ENCODE measurements at regions not wholly inside any gene's neighbourhood (a gene's known extent, or its start where the extent isn't known, plus 50 kb on each side); places are given as distances from the start of the nearest gene placed in this dataset.

- 80 to 100% methylated on average over 1 of the region's 3 CpGs for WGBS, 2 experiments (ENCODE audit: insufficient coverage in 2 of 2)
- Histone ChIP-seq H3K27ac (ENCODE audit: low read depth, low read length, severe bottlenecking) (no peak overlapping the region), H3K4me3 (ENCODE audit: extremely low read depth, insufficient read depth, low read length, poor library complexity, severe bottlenecking) (no peak overlapping the region)
These were observed 134.4 kb downstream of the PCDH7 start for GRCh38 chr4:30854531-30854930.

GRCh38 chr4:30855232-30855631 lies 135.1 kb downstream of the PCDH7 start:
- 95% methylated on average over 2 of the region's 3 CpGs; no CpG with 5 or more reads in 1 of the 2 experiments for WGBS, 2 experiments (ENCODE audit: insufficient coverage in 2 of 2)
- Histone ChIP-seq H3K9me3 (ENCODE audit: control insufficient read depth, low read length) (no peaks in the 10 kb centered on the region), H3K36me3 (ENCODE audit: control insufficient read depth, insufficient read depth, low read length) (no peaks in the 10 kb centered on the region), H3K4me1 (ENCODE audit: control insufficient read depth, insufficient read depth, low read length, poor library complexity, severe bottlenecking) (no peaks in the 10 kb centered on the region), H3K27ac (ENCODE audit: low read depth, low read length, severe bottlenecking) (no peak overlapping the region), H3K4me3 (ENCODE audit: extremely low read depth, insufficient read depth, low read length, poor library complexity, severe bottlenecking) (no peak overlapping the region)

More at GRCh38 chr4:30854531-30854930, 134.4 kb downstream of the PCDH7 start:
- no peaks in the 10 kb centered on the region for H3K9me3 ChIP-seq (ENCODE audit: control insufficient read depth, low read length)
- H3K36me3 ChIP-seq (ENCODE audit: control insufficient read depth, insufficient read depth, low read length) = no peaks in the 10 kb centered on the region
- H3K4me1 ChIP-seq (ENCODE audit: control insufficient read depth, insufficient read depth, low read length, poor library complexity, severe bottlenecking) = no peaks in the 10 kb centered on the region

GRCh38 chr4:30856795-30857564 lies 136.8 kb downstream of the PCDH7 start:
- no CpG with 5 or more reads among the region's 6 CpGs for WGBS, 2 experiments (ENCODE audit: insufficient coverage in 2 of 2)
- H3K9me3 ChIP-seq (ENCODE audit: control insufficient read depth, low read length) = no peaks in the 10 kb centered on the region
- no peaks in the 10 kb centered on the region for H3K36me3 ChIP-seq (ENCODE audit: control insufficient read depth, insufficient read depth, low read length)
- no peak overlapping the region for H3K4me3 ChIP-seq (ENCODE audit: extremely low read depth, insufficient read depth, low read length, poor library complexity, severe bottlenecking)
- H3K4me1 ChIP-seq (ENCODE audit: control insufficient read depth, insufficient read depth, low read length, poor library complexity, severe bottlenecking) = no peaks in the 10 kb centered on the region
- H3K27ac ChIP-seq (ENCODE audit: low read depth, low read length, severe bottlenecking) = no peak overlapping the region

GRCh38 chr4:30860978-30861377 lies 140.8 kb downstream of the PCDH7 start:
- WGBS, 2 experiments (ENCODE audit: insufficient coverage in 2 of 2) = no CpG with 5 or more reads among the region's 3 CpGs
- Histone ChIP-seq H3K9me3 (ENCODE audit: control insufficient read depth, low read length) (no peaks in the 10 kb centered on the region), H3K4me3 (ENCODE audit: extremely low read depth, insufficient read depth, low read length, poor library complexity, severe bottlenecking) (no peak overlapping the region), H3K27ac (ENCODE audit: low read depth, low read length, severe bottlenecking) (no peak overlapping the region), H3K36me3 (ENCODE audit: control insufficient read depth, insufficient read depth, low read length) (no peaks in the 10 kb centered on the region), H3K4me1 (ENCODE audit: control insufficient read depth, insufficient read depth, low read length, poor library complexity, severe bottlenecking) (peaks cover 4% of the 10 kb centered on the region)

GRCh38 chr4:30862196-30862595 lies 142.0 kb downstream of the PCDH7 start:
- whole genome bisulfite sequencing, 2 experiments (ENCODE audit: insufficient coverage in 2 of 2) = no CpG with 5 or more reads among the region's 1 CpG
- Histone ChIP-seq H3K36me3 (ENCODE audit: control insufficient read depth, insufficient read depth, low read length) (no peaks in the 10 kb centered on the region), H3K27ac (ENCODE audit: low read depth, low read length, severe bottlenecking) (no peak overlapping the region), H3K4me3 (ENCODE audit: extremely low read depth, insufficient read depth, low read length, poor library complexity, severe bottlenecking) (no peak overlapping the region), H3K9me3 (ENCODE audit: control insufficient read depth, low read length) (no peaks in the 10 kb centered on the region), H3K4me1 (ENCODE audit: control insufficient read depth, insufficient read depth, low read length, poor library complexity, severe bottlenecking) (peaks cover 14% of the 10 kb centered on the region)

GRCh38 chr4:30863021-30863420 lies 142.9 kb downstream of the PCDH7 start:
- H3K27ac ChIP-seq (ENCODE audit: low read depth, low read length, severe bottlenecking) = no peak overlapping the region
- H3K36me3 ChIP-seq (ENCODE audit: control insufficient read depth, insufficient read depth, low read length) = no peaks in the 10 kb centered on the region
- H3K4me3 ChIP-seq (ENCODE audit: extremely low read depth, insufficient read depth, low read length, poor library complexity, severe bottlenecking) = no peak overlapping the region
- WGBS, 2 experiments (ENCODE audit: insufficient coverage in 2 of 2) = 100% methylated on average over 2 of the region's 2 CpGs; no CpG with 5 or more reads in 1 of the 2 experiments
- peaks cover 14% of the 10 kb centered on the region for H3K4me1 ChIP-seq (ENCODE audit: control insufficient read depth, insufficient read depth, low read length, poor library complexity, severe bottlenecking)
- H3K9me3 ChIP-seq (ENCODE audit: control insufficient read depth, low read length) = no peaks in the 10 kb centered on the region

GRCh38 chr4:30865691-30866090 lies 145.5 kb downstream of the PCDH7 start:
- Histone ChIP-seq H3K4me3 (ENCODE audit: extremely low read depth, insufficient read depth, low read length, poor library complexity, severe bottlenecking) (no peak overlapping the region), H3K9me3 (ENCODE audit: control insufficient read depth, low read length) (no peaks in the 10 kb centered on the region), H3K4me1 (ENCODE audit: control insufficient read depth, insufficient read depth, low read length, poor library complexity, severe bottlenecking) (peaks cover 14% of the 10 kb centered on the region), H3K36me3 (ENCODE audit: control insufficient read depth, insufficient read depth, low read length) (no peaks in the 10 kb centered on the region), H3K27ac (ENCODE audit: low read depth, low read length, severe bottlenecking) (no peak overlapping the region)
- WGBS, 2 experiments (ENCODE audit: insufficient coverage in 2 of 2) = 88 to 95% methylated on average over 3 of the region's 3 CpGs

- Histone ChIP-seq H3K4me1 (ENCODE audit: control insufficient read depth, insufficient read depth, low read length, poor library complexity, severe bottlenecking) (peaks cover 14% of the 10 kb centered on the region), H3K36me3 (ENCODE audit: control insufficient read depth, insufficient read depth, low read length) (no peaks in the 10 kb centered on the region), H3K9me3 (ENCODE audit: control insufficient read depth, low read length) (no peaks in the 10 kb centered on the region), H3K4me3 (ENCODE audit: extremely low read depth, insufficient read depth, low read length, poor library complexity, severe bottlenecking) (no peak overlapping the region), H3K27ac (ENCODE audit: low read depth, low read length, severe bottlenecking) (no peak overlapping the region)
- no CpG with 5 or more reads among the region's 1 CpG for WGBS, 2 experiments (ENCODE audit: insufficient coverage in 2 of 2)
These were observed 146.2 kb downstream of the PCDH7 start for GRCh38 chr4:30866346-30866745.

- no CpG with 5 or more reads among the region's 1 CpG for WGBS, 2 experiments (ENCODE audit: insufficient coverage in 2 of 2)
These were observed 146.7 kb downstream of the PCDH7 start for GRCh38 chr4:30866907-30867306.

GRCh38 chr4:30867427-30867826 lies 147.3 kb downstream of the PCDH7 start:
- peaks cover 14% of the 10 kb centered on the region for H3K4me1 ChIP-seq (ENCODE audit: control insufficient read depth, insufficient read depth, low read length, poor library complexity, severe bottlenecking)
- no peak overlapping the region for H3K27ac ChIP-seq (ENCODE audit: low read depth, low read length, severe bottlenecking)
- H3K36me3 ChIP-seq (ENCODE audit: control insufficient read depth, insufficient read depth, low read length) = no peaks in the 10 kb centered on the region
- H3K4me3 ChIP-seq (ENCODE audit: extremely low read depth, insufficient read depth, low read length, poor library complexity, severe bottlenecking) = no peak overlapping the region
- 90 to 100% methylated on average over 3 of the region's 3 CpGs for WGBS, 2 experiments (ENCODE audit: insufficient coverage in 2 of 2)
- no peaks in the 10 kb centered on the region for H3K9me3 ChIP-seq (ENCODE audit: control insufficient read depth, low read length)

More at GRCh38 chr4:30866907-30867306, 146.7 kb downstream of the PCDH7 start:
- Histone ChIP-seq H3K27ac (ENCODE audit: low read depth, low read length, severe bottlenecking) (no peak overlapping the region), H3K4me3 (ENCODE audit: extremely low read depth, insufficient read depth, low read length, poor library complexity, severe bottlenecking) (no peak overlapping the region), H3K9me3 (ENCODE audit: control insufficient read depth, low read length) (no peaks in the 10 kb centered on the region), H3K36me3 (ENCODE audit: control insufficient read depth, insufficient read depth, low read length) (no peaks in the 10 kb centered on the region), H3K4me1 (ENCODE audit: control insufficient read depth, insufficient read depth, low read length, poor library complexity, severe bottlenecking) (peaks cover 14% of the 10 kb centered on the region)

GRCh38 chr4:30868111-30868895 lies 148.1 kb downstream of the PCDH7 start:
- H3K27ac ChIP-seq (ENCODE audit: low read depth, low read length, severe bottlenecking) = no peak overlapping the region
- no peak overlapping the region for H3K4me3 ChIP-seq (ENCODE audit: extremely low read depth, insufficient read depth, low read length, poor library complexity, severe bottlenecking)
- 60 to 83% methylated on average over 1 to 2 of the region's 5 CpGs for WGBS, 2 experiments (ENCODE audit: insufficient coverage in 2 of 2)
- H3K36me3 ChIP-seq (ENCODE audit: control insufficient read depth, insufficient read depth, low read length) = no peaks in the 10 kb centered on the region
- H3K9me3 ChIP-seq (ENCODE audit: control insufficient read depth, low read length) = no peaks in the 10 kb centered on the region
- H3K4me1 ChIP-seq (ENCODE audit: control insufficient read depth, insufficient read depth, low read length, poor library complexity, severe bottlenecking) = peaks cover 14% of the 10 kb centered on the region

Data from mesodermal cell (in vitro differentiated cells).